ENCODE measurements at regions not wholly inside any gene's neighbourhood (a gene's known extent, or its start where the extent isn't known, plus 50 kb on each side); places are given as distances from the start of the nearest gene placed in this dataset.

DNA sequence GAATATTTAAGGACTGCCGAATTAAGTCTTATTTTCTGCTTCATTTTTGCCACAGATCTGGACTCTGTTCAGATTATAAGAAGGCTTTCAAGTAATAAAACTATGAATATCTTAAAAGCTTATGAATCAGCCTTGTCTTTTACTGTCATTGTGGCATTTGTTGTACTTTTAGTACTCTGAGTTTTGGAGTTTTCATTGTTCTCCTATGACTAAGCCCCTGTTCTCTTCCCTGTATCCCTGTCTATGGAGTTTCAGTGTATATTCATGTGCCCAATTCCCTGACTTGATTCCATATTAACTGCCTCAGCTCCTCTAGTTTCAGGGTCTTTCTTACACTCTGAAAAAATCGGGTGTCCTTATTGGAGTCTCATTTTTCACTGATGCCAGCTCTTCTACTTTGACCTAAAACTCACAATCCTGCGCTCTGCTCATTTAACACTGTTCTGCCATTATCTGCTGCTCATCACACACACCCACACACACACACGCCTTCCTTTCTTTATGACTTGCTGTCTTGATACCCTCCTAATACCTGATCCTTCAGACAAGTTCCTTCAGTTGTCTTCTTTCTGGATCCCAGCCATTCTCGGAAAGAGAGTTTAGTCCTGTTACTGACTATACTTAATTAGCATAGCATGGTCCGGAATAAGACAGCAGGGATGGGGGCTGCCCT is 511.8 kb downstream of the CPS1 start:
- no peak for DNase-seq

DNA sequence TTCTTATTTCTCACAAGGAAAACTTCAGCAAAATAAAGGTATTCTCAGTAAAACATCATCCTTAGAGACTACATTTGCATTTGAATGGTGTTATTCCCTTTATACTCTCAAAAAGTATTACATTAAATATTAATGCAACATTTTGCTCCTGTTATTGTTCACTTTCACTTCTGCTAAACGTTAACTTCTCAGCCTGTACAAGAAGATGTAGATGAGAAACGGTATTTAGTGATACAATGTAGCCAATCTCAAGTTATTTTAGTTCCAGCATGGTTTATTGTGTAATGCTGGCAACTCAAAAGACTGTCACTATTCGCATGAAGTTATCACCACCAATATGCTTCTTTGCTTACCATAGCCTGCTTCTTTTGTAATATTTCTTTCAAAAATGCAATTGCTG is 514.1 kb downstream of the CPS1 start:
- DNase-seq = no peak

- DNase-seq = no peak
Measured at GRCh38 chr2:211077216-211077767, 520.9 kb downstream of the CPS1 start.

- DNase-seq = no peak
Measured at GRCh38 chr2:211084352-211084751, 528.0 kb downstream of the CPS1 start.

- no peak for DNase-seq
Measured at GRCh38 chr2:211085056-211085680, 528.8 kb downstream of the CPS1 start.

DNA sequence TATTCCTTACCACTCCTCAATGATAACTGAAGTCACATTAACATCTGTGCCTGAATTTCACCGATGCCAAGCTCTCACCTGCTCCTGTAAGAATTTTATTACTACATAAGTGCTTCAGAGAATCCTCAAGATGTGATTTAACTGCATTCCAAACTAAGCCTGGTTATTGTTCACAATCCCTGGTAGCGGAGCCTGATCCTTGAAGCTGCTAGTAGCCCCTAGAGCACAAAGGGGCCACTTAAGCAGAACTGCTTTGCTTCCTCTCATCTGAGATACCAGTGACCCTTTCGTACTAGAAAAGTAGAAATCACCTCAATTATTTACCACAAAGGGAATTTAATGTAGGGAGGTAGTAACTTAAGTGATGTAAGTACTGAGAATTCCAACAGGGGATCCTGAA is 529.6 kb downstream of the CPS1 start:
- no peak for DNase-seq

DNA sequence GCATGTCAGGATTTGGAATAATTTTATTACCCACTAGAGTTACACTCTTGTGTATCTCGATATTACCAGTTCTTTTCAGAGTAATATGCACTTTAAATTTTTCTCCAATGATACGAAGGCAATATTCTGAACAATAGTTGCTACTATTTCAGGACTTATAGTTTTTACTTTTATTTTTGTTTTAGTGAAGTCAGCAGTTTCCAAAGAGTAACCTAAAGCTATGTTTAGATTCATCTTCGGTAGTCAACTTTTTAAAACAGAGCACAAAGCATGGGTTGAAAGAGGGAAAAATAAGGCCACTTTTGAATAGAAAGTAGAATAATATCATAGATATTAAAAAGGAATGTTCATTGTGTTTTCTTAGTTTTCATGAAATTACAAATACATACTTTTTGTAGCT is 532.7 kb downstream of the CPS1 start:
- no peak for DNase-seq

GRCh38 chr2:211093743-211094303 is 537.4 kb downstream of the CPS1 start:
- DNase-seq = no peak

GRCh38 chr2:211103989-211104388 is 547.6 kb downstream of the CPS1 start:
- DNase-seq = no peak

DNA sequence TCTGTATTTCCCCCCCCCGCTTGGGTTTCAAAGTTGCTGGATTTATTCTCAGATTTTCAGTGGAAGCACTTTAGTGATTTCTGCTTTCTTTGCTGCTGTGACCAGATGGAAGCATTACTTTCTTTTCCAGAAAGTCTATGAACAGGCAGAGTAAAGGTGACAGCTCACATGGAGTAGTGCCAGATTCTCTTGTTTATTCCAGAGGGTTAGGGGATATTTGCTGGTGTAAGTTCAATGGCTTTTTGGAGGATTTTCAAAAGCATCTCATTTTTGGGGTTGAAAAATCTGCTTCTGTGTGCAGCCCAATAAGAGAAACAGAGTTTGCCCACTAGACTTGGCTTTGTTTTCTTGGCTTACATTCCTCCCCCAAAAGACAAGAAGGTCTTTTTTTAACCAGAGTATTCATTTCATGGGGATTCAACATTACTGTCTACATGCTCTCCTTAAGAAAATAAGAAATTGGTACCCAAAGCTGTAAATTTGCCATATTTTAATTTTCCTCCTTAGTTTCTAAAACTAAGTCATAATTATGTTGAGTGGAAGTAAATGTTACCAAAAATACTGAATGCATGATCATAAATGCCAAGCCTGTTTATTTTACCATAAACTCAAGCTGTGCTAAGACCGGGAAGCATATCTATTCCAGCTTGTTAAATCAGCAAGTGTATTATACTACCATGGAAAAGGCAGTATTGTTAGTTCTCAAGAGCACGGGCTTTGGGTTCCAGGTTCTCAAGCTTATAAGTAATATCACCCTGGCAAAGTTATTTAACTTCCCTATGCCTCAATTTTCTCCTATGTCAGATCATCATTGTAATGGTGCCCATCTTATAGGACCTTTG is 557.2 kb downstream of the CPS1 start:
- no peak for DNase-seq

- DNase-seq = no peak
Measured at GRCh38 chr2:211114826-211115455, 558.5 kb downstream of the CPS1 start.

DNA sequence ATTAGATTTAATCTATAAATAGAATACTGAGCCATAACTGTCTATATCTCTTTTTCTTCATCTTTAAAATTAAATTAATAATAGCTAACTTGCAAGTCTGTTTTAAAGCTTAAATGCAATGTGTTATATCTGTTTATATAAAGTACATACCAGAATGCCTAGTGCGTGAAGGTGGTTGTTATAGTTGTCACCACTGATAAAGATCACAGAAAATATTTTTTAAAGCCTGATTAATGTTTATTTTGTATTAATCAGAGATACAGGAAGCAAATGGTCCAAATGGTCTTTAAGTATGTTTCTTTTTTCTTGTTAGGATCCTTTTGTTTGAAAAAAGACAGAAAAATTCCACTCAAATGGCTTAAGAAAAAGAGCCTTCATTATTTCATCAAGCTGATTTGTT is 560.6 kb downstream of the CPS1 start:
- DNase-seq = no peak

DNA sequence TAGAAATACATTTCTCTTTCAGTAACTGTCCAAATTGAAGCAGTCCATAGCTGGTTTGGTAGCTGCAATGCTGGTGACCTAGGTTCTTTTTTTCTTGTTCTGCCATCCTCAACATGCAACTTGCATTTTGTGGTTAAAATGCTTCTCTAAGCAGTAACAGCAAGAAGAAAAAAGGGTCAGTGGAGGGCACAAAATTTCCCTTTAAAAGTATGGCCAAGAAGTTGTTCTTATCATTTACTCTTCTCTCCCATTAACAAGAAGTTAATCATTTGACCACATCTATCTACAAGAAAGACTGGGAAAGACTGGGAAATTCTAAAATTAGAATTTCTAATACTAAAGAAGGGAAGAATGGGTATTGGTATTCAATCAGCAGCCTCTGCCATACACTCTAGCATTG is 569.9 kb downstream of the CPS1 start:
- DNase-seq = no peak

- no peak for DNase-seq
Measured at GRCh38 chr2:211127501-211127900, 571.1 kb downstream of the CPS1 start.

DNA sequence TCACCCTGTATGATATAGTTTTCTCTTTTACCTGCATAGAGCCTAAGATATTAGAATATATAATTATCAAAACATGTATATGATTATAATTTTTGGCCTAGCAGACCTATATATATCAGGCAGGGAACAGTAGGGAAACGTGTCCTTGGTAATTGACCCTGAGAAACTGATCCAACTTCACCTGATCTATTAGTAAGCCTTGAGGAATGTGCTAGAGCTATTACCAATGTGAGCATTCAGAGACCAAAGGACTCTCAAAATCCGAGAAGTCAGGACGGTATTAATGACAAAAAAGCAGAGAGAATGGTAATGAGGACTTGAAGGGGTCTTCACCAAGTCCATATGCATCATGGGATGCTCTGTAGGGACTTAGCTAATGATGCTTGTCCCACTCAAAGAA is 571.9 kb downstream of the CPS1 start:
- DNase-seq = no peak

- DNase-seq = no peak
Measured at GRCh38 chr2:211129798-211130197, 573.4 kb downstream of the CPS1 start.

- DNase-seq = no peak
Measured at GRCh38 chr2:211132046-211132445, 575.6 kb downstream of the CPS1 start.

DNA sequence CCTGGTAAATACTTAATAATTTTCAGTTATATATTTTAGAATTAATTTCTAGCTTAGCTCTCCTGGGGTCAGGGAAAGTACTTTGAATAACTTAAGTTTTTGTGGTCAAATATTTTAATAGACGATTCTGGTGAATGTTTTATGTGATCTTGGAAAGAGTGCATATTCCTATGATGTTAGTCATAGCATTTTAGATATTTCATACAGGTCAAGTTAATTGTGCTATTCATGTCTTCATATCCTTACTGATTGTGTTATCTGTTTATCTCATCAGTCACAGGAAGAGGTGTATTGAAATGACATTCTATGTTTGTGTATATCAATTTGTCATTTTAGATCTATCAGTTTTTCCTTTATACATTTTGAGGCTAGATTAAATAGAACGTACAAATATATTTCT is 576.2 kb downstream of the CPS1 start:
- no peak for DNase-seq

DNA sequence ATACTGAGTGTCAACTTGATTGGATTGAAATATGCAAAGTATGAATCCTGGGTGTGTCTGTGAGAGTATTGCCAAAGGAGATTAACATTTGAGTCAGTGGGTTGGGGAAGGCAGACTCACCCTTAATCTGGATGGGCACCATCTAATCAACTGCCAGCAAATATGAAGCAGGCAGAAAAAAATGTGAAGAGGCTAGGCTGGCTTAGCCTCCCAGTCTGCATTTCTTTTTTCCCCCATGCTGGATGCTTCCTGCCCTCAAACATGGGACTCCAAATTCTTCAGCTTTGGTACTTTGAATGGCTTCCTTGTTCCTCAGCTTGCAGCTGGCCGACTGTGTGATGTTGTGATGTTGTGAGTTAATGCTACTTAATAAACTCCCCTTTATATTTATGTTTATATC is 577.4 kb downstream of the CPS1 start:
- no peak for DNase-seq

DNA sequence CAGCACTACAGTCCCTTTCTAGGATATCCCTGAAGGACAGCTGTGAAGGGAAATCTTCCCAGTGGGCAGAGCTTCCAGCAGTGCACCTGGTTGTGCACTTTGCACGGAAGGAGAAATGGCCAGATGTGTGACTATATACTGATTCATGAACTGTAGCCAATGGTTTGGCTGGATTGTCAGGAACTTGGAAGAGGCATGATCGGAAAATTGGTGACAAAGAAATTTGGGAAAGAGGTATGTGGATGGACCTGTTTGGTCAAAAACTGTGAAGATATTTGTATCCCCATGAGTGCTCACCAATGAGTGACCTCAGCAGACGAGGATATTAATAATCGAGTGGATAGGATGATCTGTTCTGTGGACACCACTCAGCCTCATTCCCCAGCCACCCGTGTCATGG is 582.2 kb downstream of the CPS1 start:
- no peak for DNase-seq

GRCh38 chr2:211141646-211142045 is 585.2 kb downstream of the CPS1 start:
- no peak for DNase-seq

- no peak for DNase-seq
Measured at GRCh38 chr2:211144078-211144477, 587.7 kb downstream of the CPS1 start.
